ENCODE measurements at regions not wholly inside any gene's neighbourhood (a gene's known extent, or its start where the extent isn't known, plus 50 kb on each side); places are given as distances from the start of the nearest gene placed in this dataset.

DNA sequence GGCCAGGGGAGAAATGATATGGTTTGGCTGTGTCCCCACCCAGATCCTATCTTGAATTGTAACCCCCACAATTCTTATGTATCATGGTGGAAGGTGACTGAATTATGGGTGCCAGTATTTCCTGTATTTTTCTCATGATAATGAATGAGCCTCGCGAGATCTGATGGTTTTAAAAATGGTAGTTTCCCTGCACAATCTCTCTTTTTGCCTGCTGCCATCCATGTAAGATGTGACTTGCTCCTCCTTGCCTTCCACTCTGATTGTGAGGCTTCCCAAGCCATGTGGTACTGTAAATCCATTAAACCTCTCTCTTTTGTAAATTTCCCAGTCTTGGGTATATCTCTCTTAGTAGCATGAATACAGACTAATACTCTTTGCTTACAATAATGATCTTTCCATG lies 1453.9 kb upstream of the B3GALT2 start:
- TF ChIP-seq ZC3H10 (CRISPR knock-in tag; IDR thresholded peaks at IDR 0.05): no peak
- no peak for TF ChIP-seq CSDC2 (CRISPR knock-in tag; IDR thresholded peaks at IDR 0.05)
- no peak for TF ChIP-seq ZNF70 (CRISPR knock-in tag; IDR thresholded peaks at IDR 0.05)
- no peak for TF ChIP-seq RARB (CRISPR knock-in tag; IDR thresholded peaks at IDR 0.05)
- no peak for TF ChIP-seq ZFP30 (CRISPR knock-in tag; IDR thresholded peaks at IDR 0.05)
- no peak for TF ChIP-seq ARNTL (CRISPR knock-in tag; IDR thresholded peaks at IDR 0.05; ENCODE audit: borderline replicate concordance, low read depth)
